ENCODE measurements at regions not wholly inside any gene's neighbourhood (a gene's known extent, or its start where the extent isn't known, plus 50 kb on each side); places are given as distances from the start of the nearest gene placed in this dataset.
A peak's percentile ranks its signal among the peaks of the same experiment; 100 is the strongest.

DNA sequence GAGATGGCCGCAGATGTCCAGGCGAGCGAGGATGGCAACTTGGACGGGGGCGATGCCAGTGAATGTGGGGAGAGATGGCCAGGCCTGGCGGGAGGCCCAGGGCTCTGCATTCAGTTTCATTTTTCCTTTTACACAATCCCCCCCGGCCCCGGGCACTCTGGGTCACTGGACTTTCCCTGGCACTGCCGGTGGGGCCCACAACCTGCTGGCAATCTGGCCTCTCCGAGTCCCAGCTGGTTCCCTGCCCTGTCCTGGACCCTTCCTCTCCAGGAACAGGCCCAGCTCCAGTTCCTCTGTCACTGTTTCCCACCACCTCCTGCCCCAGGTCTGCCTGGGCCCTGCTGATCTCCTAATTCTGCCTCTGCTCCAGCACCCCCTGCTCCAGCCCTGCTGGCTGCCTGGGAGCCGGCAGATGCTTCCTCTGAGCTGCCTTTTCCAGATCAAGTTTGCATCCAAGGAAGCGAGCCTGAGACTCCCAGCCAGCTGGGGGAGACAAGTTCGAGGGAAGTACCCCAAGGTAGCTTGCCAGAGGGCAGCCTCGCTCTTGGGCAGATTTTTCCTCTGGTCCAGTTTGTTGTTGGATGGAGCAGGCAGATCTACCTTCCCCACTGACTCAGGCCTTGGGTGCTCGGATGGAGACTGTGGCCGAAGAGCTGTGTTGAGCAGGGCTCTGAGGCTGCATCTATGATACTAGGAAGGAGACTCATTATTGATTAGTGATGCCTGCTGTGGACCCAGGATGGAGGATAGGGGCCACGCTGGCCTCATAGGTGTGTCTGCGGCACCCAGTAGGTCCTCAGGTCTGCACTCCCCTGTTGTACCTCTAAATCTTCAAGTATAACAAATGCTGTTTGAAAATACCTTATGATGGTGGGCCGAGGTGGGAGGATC lies 83.2 kb downstream of the CEBPB start:
- Histone ChIP-seq H3K4me3 (ENCODE audit: low read depth in 1 of 5, low read length in 5 of 5) (no peak overlapping the region), H3K9ac (ENCODE audit: low read length in 5 of 5) (peak overlapping the region in 1 of 5 donors; percentile 62), H3K36me3 (ENCODE audit: control insufficient read depth in 5 of 5, insufficient read depth in 5 of 5, low read length in 5 of 5) (no peaks in the 10 kb centered on the region), H3K27me3 (ENCODE audit: control insufficient read depth in 5 of 5, insufficient read depth in 4 of 5, low read length in 5 of 5) (peaks cover 0 to 3% (median 0%) of the 10 kb centered on the region in 5 donors), H3K27ac (ENCODE audit: low read depth, low read length) (peak overlapping the region; percentile 80), H3K4me1 (ENCODE audit: control insufficient read depth in 5 of 5, insufficient read depth in 5 of 5, low read length in 5 of 5) (peaks cover 2 to 84% (median 53%) of the 10 kb centered on the region in 5 donors), H3K9me3 (ENCODE audit: control insufficient read depth in 5 of 5, low read length in 5 of 5) (no peaks in the 10 kb centered on the region)

DNA sequence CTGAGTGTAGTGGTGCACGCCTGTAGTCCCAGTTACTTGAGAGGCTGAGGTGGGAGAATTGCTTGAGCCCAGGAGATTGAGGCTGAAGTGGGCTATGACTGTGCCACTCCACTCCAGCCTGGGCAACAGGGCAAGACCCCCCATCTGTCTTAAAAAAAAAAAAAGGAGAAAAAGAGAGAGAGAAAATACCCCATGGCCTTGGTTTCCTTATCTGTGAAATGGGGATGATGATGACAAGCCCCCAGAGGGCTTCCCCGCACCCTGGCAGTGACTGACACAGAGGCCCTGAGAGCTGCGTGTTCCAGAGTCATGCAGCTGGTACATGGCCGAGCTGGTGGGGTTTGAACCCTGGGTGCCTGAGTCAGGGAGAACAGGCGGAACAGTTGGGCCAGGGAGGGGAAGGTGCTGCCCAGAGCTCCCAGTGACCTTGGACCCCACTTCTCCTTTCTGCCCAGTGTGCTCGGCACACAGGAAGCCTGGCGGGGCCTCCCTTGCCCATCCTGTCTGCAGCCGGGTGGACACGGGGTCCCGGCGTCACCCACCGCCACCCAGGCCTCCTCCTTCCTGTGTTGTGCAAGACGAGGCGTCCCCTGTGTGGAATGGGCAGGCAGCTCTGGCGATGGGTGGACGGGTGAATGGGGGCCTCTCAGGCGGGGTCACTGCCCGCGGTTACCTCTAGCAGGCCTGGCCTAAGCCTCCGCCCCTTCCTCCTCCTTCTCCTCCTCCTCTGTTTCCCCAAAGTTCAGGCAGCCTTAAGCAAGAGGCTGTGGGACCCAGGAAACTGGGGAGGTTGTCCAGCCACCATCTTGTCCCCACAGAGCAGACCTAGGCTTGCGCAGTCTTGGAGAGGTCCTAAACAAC lies 84.2 kb downstream of the CEBPB start:
- H3K27me3 ChIP-seq (ENCODE audit: control insufficient read depth in 5 of 5, insufficient read depth in 4 of 5, low read length in 5 of 5) = peaks cover 0 to 3% (median 0%) of the 10 kb centered on the region in 5 donors
- H3K4me3 ChIP-seq (ENCODE audit: low read depth in 1 of 5, low read length in 5 of 5) = no peak overlapping the region
- peaks cover 2 to 79% (median 51%) of the 10 kb centered on the region in 5 donors for H3K4me1 ChIP-seq (ENCODE audit: control insufficient read depth in 5 of 5, insufficient read depth in 5 of 5, low read length in 5 of 5)
- no peaks in the 10 kb centered on the region for H3K9me3 ChIP-seq (ENCODE audit: control insufficient read depth in 5 of 5, low read length in 5 of 5)
- no peaks in the 10 kb centered on the region for H3K36me3 ChIP-seq (ENCODE audit: control insufficient read depth in 5 of 5, insufficient read depth in 5 of 5, low read length in 5 of 5)
- no peak overlapping the region for H3K9ac ChIP-seq (ENCODE audit: low read length in 5 of 5)
- H3K27ac ChIP-seq (ENCODE audit: low read depth, low read length) = peak overlapping the region; percentile 80

DNA sequence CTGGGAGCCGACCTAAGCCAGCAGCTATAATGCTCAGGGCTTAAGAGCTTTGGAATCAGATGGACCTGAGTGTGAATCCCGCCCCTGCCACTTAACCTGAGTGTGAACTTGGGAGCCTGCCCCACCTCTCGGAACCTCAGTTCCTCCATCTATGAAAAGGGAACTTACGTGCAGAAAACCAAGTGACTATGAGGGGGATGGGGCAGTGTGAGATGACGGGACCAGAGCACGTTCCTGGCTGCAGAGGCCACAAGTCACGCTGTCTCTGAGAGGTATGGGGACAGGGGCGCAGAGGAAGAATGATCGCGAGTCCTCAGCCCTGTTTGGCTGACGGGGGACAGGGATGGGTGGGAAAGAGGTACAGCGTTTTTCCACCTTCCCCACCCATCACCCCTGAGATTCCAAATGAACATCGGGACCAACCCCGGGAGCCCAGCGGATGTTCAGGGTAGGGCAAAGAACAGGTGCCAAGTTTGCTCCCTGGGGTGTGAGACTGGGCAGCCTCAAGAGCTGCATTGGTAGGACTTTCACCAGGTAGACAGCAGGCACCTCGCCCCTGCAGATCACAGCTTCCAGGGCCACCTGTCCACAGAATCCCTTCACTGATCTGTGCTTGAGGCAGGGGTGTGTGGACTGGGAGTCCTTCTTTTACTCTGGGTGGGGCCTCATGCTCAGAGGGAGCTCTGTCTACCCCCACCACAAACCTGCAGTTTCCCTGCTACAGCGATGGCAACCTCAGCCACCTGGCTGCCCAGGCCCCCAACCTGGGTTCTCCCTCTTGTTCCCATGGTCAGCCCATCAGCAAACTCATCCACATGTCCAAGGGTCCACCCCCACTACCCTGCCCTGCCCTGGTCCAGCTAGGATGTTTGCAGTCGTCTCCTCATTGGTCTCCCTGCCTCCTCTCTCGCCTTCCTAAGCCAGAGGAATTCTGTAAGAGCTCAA lies 85.8 kb downstream of the CEBPB start:
- Histone ChIP-seq H3K27ac (ENCODE audit: low read depth, low read length) (no peak overlapping the region), H3K4me3 (ENCODE audit: low read depth in 1 of 5, low read length in 5 of 5) (no peak overlapping the region), H3K4me1 (ENCODE audit: control insufficient read depth in 5 of 5, insufficient read depth in 5 of 5, low read length in 5 of 5) (peaks cover 2 to 65% (median 40%) of the 10 kb centered on the region in 5 donors), H3K36me3 (ENCODE audit: control insufficient read depth in 5 of 5, insufficient read depth in 5 of 5, low read length in 5 of 5) (no peaks in the 10 kb centered on the region), H3K27me3 (ENCODE audit: control insufficient read depth in 5 of 5, insufficient read depth in 4 of 5, low read length in 5 of 5) (no peaks in the 10 kb centered on the region), H3K9ac (ENCODE audit: low read length in 5 of 5) (no peak overlapping the region), H3K9me3 (ENCODE audit: control insufficient read depth in 5 of 5, low read length in 5 of 5) (no peaks in the 10 kb centered on the region)

DNA sequence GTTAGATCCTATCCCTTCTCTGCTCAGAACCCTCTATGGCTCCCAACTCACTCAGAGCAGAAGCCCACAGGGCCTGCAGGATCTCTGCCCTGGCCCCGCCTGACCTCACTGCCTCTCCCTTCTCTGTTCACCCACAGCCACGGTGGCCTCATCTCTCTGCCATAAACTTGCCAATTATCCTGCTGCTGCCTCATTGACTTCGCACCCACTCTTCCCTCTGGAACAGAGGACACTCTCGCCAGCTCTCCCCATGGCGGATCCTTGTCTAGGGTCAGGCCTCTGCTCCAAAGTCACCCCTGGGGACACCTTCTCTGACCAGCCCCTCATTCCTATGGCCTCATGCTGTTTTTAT lies 86.4 kb downstream of the CEBPB start:
- Histone ChIP-seq H3K9me3 (ENCODE audit: control insufficient read depth in 5 of 5, low read length in 5 of 5) (no peaks in the 10 kb centered on the region), H3K27ac (ENCODE audit: low read depth, low read length) (no peak overlapping the region), H3K9ac (ENCODE audit: low read length in 5 of 5) (no peak overlapping the region), H3K36me3 (ENCODE audit: control insufficient read depth in 5 of 5, insufficient read depth in 5 of 5, low read length in 5 of 5) (no peaks in the 10 kb centered on the region), H3K4me1 (ENCODE audit: control insufficient read depth in 5 of 5, insufficient read depth in 5 of 5, low read length in 5 of 5) (peaks cover 2 to 59% (median 39%) of the 10 kb centered on the region in 5 donors), H3K27me3 (ENCODE audit: control insufficient read depth in 5 of 5, insufficient read depth in 4 of 5, low read length in 5 of 5) (peaks cover 0 to 2% (median 0%) of the 10 kb centered on the region in 5 donors), H3K4me3 (ENCODE audit: low read depth in 1 of 5, low read length in 5 of 5) (no peak overlapping the region)

DNA sequence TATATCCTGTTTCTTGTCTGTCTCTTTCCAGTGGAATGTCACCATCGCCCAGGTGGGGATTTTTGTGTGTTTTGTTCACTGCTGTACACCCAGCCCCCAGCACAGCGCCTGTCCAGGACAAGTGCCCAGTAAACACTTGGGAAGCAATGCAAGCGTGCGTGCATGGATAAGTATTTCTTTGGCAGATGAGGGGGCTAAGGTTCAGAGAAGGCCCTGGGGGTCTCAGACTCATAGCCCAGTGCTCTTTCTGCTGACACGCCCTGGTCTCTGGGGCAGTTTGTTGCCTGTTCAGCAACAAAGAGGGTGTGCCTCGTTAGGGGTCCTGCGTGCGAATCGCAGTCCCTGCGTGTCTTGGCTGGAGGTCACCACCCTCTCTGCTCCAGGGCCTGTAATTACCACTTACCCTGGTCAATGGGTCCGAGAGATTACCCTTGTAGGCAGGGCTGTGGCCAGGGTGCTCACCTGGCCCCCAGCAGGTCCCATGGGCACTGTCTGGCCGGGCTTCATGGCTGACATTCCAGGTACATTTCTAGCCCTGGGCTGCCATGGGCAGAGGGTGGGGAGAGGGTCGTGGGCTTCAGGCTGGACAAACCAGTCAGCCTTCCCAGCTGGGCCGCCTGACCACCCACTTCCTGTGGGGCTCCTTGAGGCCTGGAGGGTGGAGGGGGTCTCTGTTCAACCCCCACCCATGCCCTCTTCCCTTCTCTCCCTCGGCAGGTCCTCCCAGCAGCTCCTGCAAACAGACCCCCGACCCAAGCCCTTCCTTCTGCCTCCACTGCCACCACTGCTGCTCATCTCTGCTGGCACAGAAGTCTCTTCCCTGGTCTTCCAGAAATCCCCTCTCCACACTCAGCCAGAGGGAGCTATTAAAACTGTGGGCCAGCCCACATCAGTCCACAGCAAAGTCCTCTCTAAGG lies 87.1 kb downstream of the CEBPB start:
- H3K27ac ChIP-seq (ENCODE audit: low read depth, low read length) = peak overlapping the region; percentile 55
- H3K36me3 ChIP-seq (ENCODE audit: control insufficient read depth in 5 of 5, insufficient read depth in 5 of 5, low read length in 5 of 5) = no peaks in the 10 kb centered on the region
- no peaks in the 10 kb centered on the region for H3K9me3 ChIP-seq (ENCODE audit: control insufficient read depth in 5 of 5, low read length in 5 of 5)
- H3K27me3 ChIP-seq (ENCODE audit: control insufficient read depth in 5 of 5, insufficient read depth in 4 of 5, low read length in 5 of 5) = peaks cover 0 to 5% (median 0%) of the 10 kb centered on the region in 5 donors
- H3K4me3 ChIP-seq (ENCODE audit: low read depth in 1 of 5, low read length in 5 of 5) = no peak overlapping the region
- peaks cover 2 to 56% (median 35%) of the 10 kb centered on the region in 5 donors for H3K4me1 ChIP-seq (ENCODE audit: control insufficient read depth in 5 of 5, insufficient read depth in 5 of 5, low read length in 5 of 5)
- H3K9ac ChIP-seq (ENCODE audit: low read length in 5 of 5) = no peak overlapping the region

DNA sequence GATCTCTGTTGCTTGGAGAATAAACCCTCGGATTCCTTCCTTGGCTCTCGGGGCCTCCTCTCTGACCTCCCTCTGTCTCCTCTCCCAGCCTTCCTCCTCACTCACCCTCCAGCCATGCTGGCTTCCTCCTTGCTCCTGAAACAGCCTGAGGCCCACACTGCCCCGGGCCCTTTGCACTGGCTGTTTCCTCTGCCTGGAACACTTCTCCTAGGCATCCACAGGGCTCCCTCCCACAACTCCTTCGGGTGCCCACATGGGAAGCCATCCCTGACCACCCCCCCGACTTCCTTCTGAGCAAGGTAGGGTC lies 87.7 kb downstream of the CEBPB start:
- H3K27ac ChIP-seq (ENCODE audit: low read depth, low read length) = peak overlapping the region; percentile 55
- no peaks in the 10 kb centered on the region for H3K36me3 ChIP-seq (ENCODE audit: control insufficient read depth in 5 of 5, insufficient read depth in 5 of 5, low read length in 5 of 5)
- H3K4me1 ChIP-seq (ENCODE audit: control insufficient read depth in 5 of 5, insufficient read depth in 5 of 5, low read length in 5 of 5) = peaks cover 2 to 55% (median 32%) of the 10 kb centered on the region in 5 donors
- peak overlapping the region in 3 of 5 donors; percentile 23 to 53 (median 35) for H3K9ac ChIP-seq (ENCODE audit: low read length in 5 of 5)
- no peak overlapping the region for H3K4me3 ChIP-seq (ENCODE audit: low read depth in 1 of 5, low read length in 5 of 5)
- no peaks in the 10 kb centered on the region for H3K9me3 ChIP-seq (ENCODE audit: control insufficient read depth in 5 of 5, low read length in 5 of 5)
- peaks cover 0 to 5% (median 0%) of the 10 kb centered on the region in 5 donors for H3K27me3 ChIP-seq (ENCODE audit: control insufficient read depth in 5 of 5, insufficient read depth in 4 of 5, low read length in 5 of 5)

DNA sequence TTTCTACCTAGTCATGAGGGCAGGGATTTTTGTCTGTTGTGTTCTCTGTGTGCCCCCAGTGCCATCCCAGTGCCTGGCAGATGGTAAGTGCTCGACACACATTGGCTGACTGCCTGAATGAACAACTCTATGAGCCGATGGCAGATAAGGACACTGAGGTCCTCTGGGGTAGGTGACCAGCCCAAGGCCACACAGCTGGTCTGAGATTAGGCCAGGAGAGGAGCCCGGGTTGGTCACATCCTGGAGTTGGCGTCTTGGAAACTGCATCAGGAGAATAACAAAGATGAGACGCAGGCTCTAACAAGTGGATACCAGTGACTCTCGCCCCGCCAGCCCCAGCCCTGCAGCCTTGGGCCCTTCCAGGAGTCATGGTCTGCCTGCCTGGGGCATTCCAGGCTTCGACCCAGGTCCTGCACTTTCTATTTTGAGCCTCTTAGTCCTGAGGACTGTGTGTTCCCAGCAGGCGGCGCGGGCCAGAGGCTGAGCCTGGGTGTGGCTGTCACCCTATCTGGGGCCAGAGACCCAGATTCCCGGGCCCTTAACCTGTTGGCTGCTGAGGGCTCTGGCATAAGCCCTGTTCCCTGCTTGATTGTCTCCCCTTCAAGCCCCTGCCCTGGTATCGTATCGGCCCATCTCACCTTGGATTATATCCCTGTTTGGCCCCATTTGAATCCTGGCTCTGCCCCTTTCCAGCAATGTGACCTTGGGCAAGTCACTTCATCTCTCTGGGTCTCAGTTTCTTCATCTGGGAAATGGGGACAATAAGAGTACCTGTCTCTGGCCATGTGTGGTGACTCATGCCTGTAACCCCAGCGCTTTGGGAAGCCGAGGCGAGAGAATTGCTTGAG lies 88.3 kb downstream of the CEBPB start:
- no peak overlapping the region for H3K4me3 ChIP-seq (ENCODE audit: low read depth in 1 of 5, low read length in 5 of 5)
- peak overlapping the region in 3 of 5 donors; percentile 23 to 53 (median 35) for H3K9ac ChIP-seq (ENCODE audit: low read length in 5 of 5)

DNA sequence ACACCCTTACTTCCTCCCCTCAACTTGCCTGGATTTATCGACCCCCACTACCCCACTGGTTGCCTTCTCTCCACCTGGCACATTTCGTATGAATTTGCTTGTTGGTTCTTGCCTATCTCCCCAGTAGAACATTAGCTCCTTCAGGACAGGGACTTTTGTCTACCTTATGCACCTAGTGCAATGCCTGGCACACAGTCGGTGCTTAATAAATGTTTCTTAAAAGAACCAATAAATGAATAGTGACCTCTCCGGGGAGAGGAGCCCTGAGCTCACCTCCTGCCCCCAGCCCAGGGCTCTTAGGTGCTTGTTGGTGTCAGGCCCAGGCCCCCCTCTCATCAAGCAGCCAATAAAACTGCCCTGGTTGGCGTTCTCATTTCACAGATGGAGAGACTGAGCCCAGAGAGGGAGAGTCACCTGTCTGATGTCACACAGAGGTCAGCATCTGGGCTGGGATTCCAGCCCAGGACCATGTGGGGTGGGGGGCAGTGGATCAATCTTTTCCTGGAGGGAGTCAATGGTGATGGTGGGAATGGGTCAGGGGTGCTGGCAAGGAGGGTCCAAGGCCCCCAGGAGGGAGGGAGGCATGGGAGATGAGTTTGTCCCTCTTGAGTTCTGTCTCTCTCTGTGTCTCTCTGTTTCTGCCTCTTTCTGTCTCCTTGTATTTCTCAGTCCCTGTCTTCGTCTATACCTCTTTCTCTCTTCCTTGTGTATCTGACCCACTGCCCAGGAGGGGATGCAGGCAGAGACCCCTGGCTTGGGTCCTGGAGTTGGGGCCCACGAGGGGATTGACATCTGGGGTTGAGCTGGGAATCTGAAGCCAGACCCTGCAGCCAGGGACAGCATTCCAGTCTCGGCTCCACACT lies 89.6 kb downstream of the CEBPB start:
- Histone ChIP-seq H3K9me3 (ENCODE audit: control insufficient read depth in 5 of 5, low read length in 5 of 5) (no peaks in the 10 kb centered on the region), H3K4me3 (ENCODE audit: low read depth in 1 of 5, low read length in 5 of 5) (no peak overlapping the region), H3K36me3 (ENCODE audit: control insufficient read depth in 5 of 5, insufficient read depth in 5 of 5, low read length in 5 of 5) (no peaks in the 10 kb centered on the region), H3K27me3 (ENCODE audit: control insufficient read depth in 5 of 5, insufficient read depth in 4 of 5, low read length in 5 of 5) (peaks cover 0 to 5% (median 0%) of the 10 kb centered on the region in 5 donors), H3K4me1 (ENCODE audit: control insufficient read depth in 5 of 5, insufficient read depth in 5 of 5, low read length in 5 of 5) (peaks cover 6 to 62% (median 43%) of the 10 kb centered on the region in 5 donors), H3K27ac (ENCODE audit: low read depth, low read length) (no peak overlapping the region), H3K9ac (ENCODE audit: low read length in 5 of 5) (peak overlapping the region in 1 of 5 donors; percentile 6)

More for the DNA sequence above, 88.3 kb downstream of the CEBPB start:
- peaks cover 0 to 5% (median 0%) of the 10 kb centered on the region in 5 donors for H3K27me3 ChIP-seq (ENCODE audit: control insufficient read depth in 5 of 5, insufficient read depth in 4 of 5, low read length in 5 of 5)
- H3K4me1 ChIP-seq (ENCODE audit: control insufficient read depth in 5 of 5, insufficient read depth in 5 of 5, low read length in 5 of 5) = peaks cover under 1 to 55% (median 32%) of the 10 kb centered on the region in 5 donors
- peak overlapping the region; percentile 55 for H3K27ac ChIP-seq (ENCODE audit: low read depth, low read length)
- H3K9me3 ChIP-seq (ENCODE audit: control insufficient read depth in 5 of 5, low read length in 5 of 5) = no peaks in the 10 kb centered on the region
- no peaks in the 10 kb centered on the region for H3K36me3 ChIP-seq (ENCODE audit: control insufficient read depth in 5 of 5, insufficient read depth in 5 of 5, low read length in 5 of 5)
